ENCODE measurements at regions not wholly inside any gene's neighbourhood (a gene's known extent, or its start where the extent isn't known, plus 50 kb on each side); places are given as distances from the start of the nearest gene placed in this dataset.
A peak's percentile ranks its signal among the peaks of the same experiment; 100 is the strongest.

DNA sequence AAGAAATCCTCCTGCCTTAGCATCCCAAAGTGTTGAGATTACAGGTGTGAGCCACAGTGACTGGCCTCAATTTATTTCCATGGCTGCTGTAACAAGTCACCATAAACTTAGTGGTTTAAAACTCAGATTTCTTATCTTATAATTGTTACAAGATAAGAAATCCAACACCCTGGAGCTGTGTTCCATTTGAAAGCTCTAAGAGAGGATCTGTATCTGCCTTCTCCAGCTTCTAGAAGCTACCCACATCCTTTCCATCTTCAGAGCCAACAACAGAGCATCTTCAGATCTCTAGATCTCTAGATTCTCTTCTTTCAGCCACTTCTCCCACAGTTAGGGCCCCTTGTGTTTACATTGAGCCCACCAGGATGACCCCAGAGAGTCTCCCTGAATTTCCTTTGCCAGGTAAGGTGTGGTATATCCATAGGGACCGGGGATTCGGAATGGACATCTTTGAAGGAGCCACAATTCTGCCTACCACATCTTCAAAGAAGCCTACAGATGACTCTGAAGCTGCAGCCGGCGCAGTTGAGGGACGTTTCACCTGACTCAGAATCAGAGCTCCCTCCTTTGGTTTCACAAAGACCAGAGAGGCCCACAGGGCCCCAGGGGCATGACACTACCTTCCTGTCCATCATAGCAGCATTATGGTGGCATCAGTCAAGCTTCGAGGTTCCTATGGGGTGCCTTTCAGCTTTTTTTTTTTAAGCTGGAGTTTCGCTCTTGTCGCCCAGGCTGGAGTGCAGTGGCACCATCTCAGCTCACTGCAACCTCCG lies 87.0 kb upstream of the IGF1R start:
- no peak for DNase-seq (ENCODE audit: low read depth)

DNA sequence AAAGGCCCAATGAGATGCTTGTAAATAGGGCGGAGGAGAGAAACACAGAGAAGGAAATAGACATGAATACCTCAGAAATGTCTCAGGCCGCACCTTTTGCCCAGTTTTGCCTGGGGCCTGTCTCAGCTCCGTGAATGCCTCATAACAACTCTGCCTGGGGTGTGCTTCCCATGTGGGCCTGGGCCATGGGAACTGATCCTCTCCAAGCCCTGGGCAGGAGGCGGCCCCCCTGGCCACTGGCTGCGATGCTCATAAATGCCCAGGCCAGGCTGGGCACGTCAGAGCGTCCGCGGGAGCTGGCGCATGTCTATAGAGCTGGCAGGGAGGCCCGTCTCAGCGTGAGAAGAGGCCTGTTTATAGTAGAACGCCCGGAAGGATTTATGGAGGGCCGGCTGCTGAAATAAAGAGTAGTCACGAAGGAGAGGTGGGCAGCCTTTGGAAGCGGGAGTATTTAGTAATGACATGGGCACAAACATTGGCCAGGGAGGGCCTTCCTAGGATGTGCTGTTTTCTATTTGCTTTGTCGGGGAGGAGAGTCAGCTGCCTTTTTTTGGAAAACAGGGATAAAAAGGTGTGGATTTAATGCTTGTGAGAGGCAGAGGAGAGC lies 85.9 kb upstream of the IGF1R start:
- in situ Hi-C loops (cut with HindIII; ENCODE audit: low pct_unique_long_range_greater_than_20kb, low sequenced_read_pairs) = no loop called here
- no peak for DNase-seq (ENCODE audit: low read depth)

More for the DNA sequence above, 87.0 kb upstream of the IGF1R start:
- in situ Hi-C loops (cut with HindIII; ENCODE audit: low pct_unique_long_range_greater_than_20kb, low sequenced_read_pairs) = no loop called here

DNA sequence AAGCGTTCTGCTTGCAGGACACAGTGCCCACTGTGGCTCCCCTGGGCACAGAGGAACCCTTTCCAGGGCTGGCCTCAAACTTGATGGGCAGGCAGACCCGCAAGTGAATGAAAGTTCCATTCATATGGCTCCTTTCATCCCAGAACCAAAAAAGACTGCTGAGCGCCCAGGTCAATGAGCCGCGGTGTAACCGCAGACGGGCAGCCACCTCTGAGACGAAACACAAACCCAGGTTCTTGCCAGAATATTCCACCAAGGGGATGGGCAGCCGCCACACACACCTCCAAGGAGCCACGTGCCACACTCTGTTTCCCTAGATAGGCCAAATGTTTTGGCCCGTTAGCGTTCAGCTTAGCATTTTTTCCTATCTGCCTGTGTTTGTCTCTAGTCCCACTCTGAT lies 82.8 kb upstream of the IGF1R start:
- in situ Hi-C loops (cut with HindIII; ENCODE audit: low pct_unique_long_range_greater_than_20kb, low sequenced_read_pairs) = no loop called here

DNA sequence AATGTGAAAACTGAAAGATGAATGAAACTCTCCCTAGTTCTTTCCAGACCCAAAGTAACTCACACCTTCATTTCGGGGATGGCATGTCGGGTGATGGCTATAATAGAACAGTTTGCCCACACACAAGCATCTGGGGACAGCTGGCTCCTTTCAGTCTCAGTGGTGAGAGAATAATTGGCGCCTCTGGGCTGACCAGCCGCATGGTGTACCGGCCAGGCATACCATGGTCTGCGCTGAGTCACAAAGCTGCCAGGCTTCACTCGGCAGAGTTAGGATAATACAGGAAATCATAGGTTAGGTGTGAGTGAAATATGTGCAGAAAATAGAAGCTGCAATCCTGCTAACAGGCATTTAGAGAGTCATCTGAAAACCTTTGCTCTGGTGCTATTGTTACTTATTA lies 80.4 kb upstream of the IGF1R start:
- no peak for DNase-seq (ENCODE audit: low read depth)

More for the DNA sequence above, 82.8 kb upstream of the IGF1R start:
- no peak for DNase-seq (ENCODE audit: low read depth)

DNA sequence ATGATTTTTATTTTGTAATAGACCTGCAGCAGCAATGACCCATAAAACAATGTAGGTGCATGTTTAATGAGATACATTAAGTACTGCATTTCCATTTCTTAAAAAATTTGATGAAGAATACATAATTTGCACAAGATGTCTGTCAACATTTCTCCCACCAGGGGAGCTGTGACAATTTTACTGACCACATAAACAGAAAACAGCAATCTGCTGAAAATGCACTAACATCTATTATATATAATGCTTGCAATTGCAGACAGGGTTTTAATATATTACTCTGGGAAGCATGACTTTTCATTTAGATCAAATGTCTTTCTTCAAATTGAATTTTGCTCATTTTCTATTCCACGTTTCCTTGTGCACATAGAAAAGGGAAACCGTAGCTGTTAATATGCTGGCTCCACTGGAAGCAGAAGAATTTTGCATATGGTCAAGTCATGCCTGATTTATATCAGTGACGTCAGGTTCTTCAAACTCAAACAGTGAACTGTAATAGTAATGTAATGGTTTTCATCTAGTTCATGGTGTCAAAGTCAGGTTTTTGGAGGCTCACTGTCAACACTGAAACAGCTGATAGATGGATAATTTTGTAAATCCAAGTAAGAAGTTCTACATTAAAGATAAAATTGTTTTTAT lies 79.8 kb upstream of the IGF1R start:
- no peak for DNase-seq (ENCODE audit: low read depth)
- in situ Hi-C loops (cut with HindIII; ENCODE audit: low pct_unique_long_range_greater_than_20kb, low sequenced_read_pairs) = no loop called here

More for the DNA sequence above, 80.4 kb upstream of the IGF1R start:
- in situ Hi-C loops (cut with HindIII; ENCODE audit: low pct_unique_long_range_greater_than_20kb, low sequenced_read_pairs) = no loop called here

DNA sequence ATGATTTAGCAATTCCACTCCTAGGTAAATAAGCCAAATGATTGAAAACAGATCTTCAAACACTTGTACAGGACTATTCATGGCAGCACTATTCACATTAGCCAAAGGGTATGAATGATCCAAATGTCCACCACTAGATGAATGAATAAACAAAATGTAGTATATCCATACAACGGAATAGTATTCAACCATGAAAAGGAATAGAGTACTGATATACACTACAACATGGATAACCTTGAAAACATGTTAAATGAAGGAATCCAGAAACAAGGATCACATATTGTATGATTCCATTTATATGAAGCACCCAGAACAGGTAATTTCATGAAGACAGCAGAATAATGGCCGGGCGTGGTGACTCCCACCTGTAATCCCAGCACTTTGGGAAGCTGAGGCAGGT lies 78.2 kb upstream of the IGF1R start:
- in situ Hi-C loops (cut with HindIII; ENCODE audit: low pct_unique_long_range_greater_than_20kb, low sequenced_read_pairs) = no loop called here

DNA sequence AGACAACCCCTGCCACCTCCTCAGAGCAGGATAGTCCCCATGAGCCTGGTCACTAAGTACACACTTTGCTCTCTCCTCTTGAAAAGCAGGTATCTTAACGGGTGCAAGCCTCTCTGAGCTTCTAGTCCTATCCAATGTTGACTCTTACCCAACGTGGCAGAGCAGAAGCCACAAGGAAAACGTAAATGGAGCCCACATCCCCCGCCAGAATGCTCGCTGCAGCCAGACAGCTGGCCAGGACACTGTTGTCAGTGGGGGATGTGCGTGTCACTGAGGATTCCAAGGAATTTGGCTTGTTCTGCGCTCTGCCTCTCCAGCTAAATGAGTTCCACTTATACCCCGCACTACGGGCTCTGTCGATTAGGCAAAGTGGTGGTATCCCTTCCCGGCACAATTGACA lies 67.8 kb upstream of the IGF1R start:
- in situ Hi-C loops (cut with HindIII; ENCODE audit: low pct_unique_long_range_greater_than_20kb, low sequenced_read_pairs) = no loop called here

More for the DNA sequence above, 78.2 kb upstream of the IGF1R start:
- no peak for DNase-seq (ENCODE audit: low read depth)

DNA sequence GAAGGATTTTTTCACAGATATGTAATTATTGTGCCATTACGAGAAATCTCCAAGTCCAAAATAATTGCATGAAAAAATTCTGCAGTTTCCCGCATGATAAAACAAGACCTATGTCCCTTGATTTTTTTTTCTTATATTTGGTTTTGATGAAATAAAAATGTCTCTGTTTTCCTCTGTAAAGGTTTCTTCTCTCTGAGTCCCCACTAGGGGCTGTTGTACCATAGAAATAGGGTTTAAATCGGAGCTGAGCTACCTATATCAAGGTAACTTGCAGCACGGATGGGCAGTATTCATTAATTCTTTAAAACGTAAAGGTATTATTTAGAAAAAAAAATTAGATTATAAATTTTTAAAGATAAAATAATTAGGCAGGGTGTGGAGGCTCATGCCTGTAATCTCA lies 66.6 kb upstream of the IGF1R start:
- DNase-seq (ENCODE audit: low read depth) = no peak
- in situ Hi-C loops (cut with HindIII; ENCODE audit: low pct_unique_long_range_greater_than_20kb, low sequenced_read_pairs) = no loop called here

More for the DNA sequence above, 67.8 kb upstream of the IGF1R start:
- DNase-seq (ENCODE audit: low read depth) = no peak

DNA sequence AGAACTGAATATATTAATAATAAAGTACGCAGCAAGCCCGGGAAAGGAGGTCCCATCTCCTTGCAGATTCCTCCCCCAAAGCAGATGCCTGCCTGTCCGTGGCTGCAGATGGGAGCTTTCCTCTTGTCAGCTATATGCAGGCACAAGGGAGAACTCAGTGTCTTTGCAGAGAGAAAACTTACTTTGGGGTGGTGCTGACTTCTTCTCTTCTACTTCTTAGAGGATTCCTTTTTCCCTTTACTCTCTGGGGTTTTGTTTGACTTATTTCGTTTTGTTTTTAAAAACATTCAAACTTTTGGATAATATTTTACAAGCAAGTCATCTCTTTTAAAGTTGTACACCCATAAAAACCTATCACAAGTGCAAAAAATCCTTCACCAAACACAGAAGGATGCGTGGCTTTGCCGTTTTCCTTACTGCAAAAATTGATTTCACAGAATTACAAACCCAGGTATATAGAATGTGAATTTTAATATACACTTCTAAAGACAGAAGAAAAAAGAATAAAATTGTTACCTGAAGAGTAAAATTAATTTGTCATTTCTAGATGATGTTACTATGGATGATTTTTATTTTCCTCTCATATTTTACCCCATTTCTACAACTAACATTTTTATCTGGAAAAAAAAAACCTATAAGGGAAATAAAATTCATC lies 65.3 kb upstream of the IGF1R start:
- DNase-seq (ENCODE audit: low read depth) = peak; percentile 10
- in situ Hi-C loops (cut with HindIII; ENCODE audit: low pct_unique_long_range_greater_than_20kb, low sequenced_read_pairs) = no loop called here

DNA sequence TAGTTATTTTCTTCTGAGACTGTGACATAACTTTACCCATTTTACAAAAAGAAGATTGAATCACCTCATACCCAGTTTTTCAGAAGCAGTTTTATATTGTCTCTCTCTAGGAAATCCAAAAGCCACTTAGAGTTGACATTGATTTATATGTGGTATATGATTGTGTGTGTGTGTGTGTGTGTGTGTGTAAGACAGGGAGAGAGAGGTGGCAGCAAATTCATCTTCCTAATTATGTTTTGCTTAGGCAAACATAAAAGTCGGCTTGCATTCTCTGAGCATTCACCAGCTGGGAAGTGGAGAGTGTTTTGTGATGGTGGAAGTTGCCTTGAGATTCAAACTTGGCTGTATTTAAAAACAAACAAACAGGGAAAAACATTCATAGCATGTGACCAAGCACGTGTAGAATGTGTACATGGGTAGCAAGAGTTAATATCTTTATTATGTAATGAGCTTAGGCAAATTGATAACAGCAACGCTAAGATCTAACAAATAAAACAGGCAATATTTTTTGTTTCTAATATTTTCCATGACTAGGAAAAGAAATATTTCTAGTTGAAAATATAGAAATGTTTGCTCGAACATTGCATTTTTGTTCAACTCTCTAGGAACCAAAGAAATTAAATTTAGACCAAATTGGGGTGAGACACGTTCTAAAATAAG lies 64.4 kb upstream of the IGF1R start:
- no peak for DNase-seq (ENCODE audit: low read depth)

DNA sequence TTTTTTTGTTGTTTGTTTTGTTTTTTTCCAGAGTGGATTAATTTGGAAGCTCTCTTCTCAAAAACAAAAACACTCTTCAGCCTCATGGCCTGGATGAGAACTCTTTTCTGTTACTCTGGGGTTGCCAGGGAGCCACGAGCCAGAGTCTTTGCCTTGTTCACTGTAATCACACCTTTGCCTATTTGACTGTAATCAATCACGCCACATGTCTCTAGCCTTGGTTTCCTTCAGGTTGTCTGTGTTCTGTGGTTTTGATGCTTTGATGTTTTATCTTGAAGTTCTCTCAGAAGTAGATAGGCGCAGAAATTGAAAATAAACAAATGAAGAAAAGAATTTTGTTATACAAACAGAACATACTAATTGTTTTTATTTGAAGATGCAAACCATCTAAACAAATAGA lies 62.3 kb upstream of the IGF1R start:
- DNase-seq (ENCODE audit: low read depth) = no peak
- in situ Hi-C loops (cut with HindIII; ENCODE audit: low pct_unique_long_range_greater_than_20kb, low sequenced_read_pairs) = no loop called here

More for the DNA sequence above, 64.4 kb upstream of the IGF1R start:
- in situ Hi-C loops (cut with HindIII; ENCODE audit: low pct_unique_long_range_greater_than_20kb, low sequenced_read_pairs) = no loop called here

DNA sequence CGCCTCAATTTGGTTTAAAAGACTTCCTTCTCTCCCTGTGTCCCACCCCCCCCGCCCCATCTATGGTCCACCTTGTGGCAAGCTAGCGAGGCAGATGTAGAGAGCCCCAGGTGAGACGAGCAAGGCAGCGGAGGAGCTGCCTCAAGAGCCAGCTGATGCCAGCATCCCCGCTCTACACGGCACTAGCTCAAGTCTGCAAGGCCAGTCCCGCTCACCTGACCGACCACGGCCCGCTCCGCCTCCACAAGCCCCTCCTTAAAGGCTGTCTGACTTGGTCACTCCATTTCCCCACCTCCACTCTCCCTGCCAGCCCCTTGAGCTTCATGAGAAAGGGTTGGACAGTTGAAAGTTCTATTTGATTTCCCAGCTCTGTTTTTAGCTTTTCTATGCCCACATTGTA lies 56.2 kb upstream of the IGF1R start:
- in situ Hi-C loops (cut with HindIII; ENCODE audit: low pct_unique_long_range_greater_than_20kb, low sequenced_read_pairs) = no loop called here
- DNase-seq (ENCODE audit: low read depth) = no peak

DNA sequence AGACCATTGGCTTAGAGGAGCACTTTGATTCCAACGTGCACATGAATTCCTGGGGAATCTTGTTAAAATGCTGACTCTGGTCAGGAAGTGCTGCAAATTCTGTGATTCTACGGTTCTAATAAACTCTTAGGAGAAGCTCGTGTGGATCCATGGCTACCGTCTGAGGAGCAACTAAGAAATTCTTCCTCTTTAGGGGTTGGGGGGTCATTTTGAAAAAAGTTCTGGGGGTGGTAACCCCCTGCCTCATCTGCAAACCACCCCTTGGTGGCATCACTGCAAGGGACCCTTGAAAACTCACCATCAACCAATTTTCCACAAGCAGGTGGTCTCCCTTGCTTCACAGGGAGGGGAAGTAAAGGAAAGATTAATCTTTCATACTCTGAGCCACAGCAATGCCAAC lies 52.2 kb upstream of the IGF1R start:
- in situ Hi-C loops (cut with HindIII; ENCODE audit: low pct_unique_long_range_greater_than_20kb, low sequenced_read_pairs) = no loop called here

DNA sequence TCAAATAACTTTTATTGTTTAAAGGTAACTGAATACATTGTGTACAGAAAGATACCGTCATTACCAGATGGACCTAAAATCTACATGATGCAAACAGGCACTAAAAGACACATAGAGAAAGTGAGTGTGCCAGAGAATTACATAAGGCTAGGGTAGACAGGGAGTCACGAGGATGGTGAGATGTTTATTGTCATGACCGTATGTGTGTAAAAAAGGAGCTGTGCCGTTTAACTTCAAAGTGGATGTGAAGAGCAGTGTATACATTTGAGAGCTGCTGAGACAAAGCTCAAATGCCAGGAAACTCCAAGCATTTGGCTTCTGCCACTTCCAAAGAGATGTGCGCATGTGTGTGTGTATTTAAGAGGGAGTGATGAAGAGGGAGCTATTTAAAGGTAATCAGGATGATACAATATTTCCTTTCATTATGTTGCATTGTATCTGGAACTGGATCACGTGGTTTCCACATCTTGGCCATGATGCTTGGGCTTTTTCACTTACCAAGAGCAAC lies 51.4 kb upstream of the IGF1R start:
- in situ Hi-C loops (cut with HindIII; ENCODE audit: low pct_unique_long_range_greater_than_20kb, low sequenced_read_pairs) = no loop called here

More for the DNA sequence above, 52.2 kb upstream of the IGF1R start:
- no peak for DNase-seq (ENCODE audit: low read depth)

DNA sequence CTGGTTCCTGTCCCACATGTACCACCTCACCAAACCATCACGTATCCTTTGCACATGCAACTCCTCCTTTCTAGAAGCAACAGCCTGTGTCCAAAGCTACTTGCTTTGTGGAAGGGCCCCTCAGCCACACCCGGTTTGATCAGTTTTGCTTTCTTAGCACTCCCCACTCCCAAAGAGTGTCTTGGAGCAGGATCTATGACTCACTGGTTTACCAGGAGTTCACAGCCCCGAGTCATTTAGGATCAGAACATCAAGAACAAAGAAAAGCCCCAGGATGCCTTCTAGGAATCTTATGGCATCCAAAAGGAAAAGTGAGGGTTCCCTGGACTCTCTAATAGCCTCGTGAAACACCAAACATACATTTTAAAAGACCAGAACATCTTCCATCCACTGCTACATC lies 50.7 kb upstream of the IGF1R start:
- in situ Hi-C loops (cut with HindIII; ENCODE audit: low pct_unique_long_range_greater_than_20kb, low sequenced_read_pairs) = no loop called here

More for the DNA sequence above, 51.4 kb upstream of the IGF1R start:
- no peak for DNase-seq (ENCODE audit: low read depth)

More for the DNA sequence above, 50.7 kb upstream of the IGF1R start:
- no peak for DNase-seq (ENCODE audit: low read depth)
